ENCODE measurements at regions not wholly inside any gene's neighbourhood (a gene's known extent, or its start where the extent isn't known, plus 50 kb on each side); places are given as distances from the start of the nearest gene placed in this dataset.

GRCh38 chr11:15745266-15745665, 611.1 kb downstream of the SOX6 start:
- no peak for DNase-seq

GRCh38 chr11:15747671-15748070, 608.7 kb downstream of the SOX6 start:
- no peak for DNase-seq

GRCh38 chr11:15748132-15748531, 608.2 kb downstream of the SOX6 start:
- DNase-seq: no peak

- DNase-seq: no peak
These were observed 607.6 kb downstream of the SOX6 start for GRCh38 chr11:15748741-15749140.

- DNase-seq: peak; percentile 92
These were observed 605.6 kb downstream of the SOX6 start for GRCh38 chr11:15750535-15751308.

GRCh38 chr11:15754221-15754620, 602.1 kb downstream of the SOX6 start:
- DNase-seq: no peak

- no peak for DNase-seq
These were observed 599.2 kb downstream of the SOX6 start for GRCh38 chr11:15757048-15757698.

- DNase-seq: no peak
These were observed 597.4 kb downstream of the SOX6 start for GRCh38 chr11:15758857-15759465.

- DNase-seq: no peak
These were observed 595.1 kb downstream of the SOX6 start for GRCh38 chr11:15761235-15761634.

- no peak for DNase-seq
These were observed 592.0 kb downstream of the SOX6 start for GRCh38 chr11:15764326-15764725.

GRCh38 chr11:15764948-15765347, 591.4 kb downstream of the SOX6 start:
- DNase-seq: no peak

GRCh38 chr11:15765530-15765929, 590.8 kb downstream of the SOX6 start:
- DNase-seq: no peak

- DNase-seq: no peak
These were observed 588.0 kb downstream of the SOX6 start for GRCh38 chr11:15768321-15768720.

GRCh38 chr11:15769203-15769602, 587.1 kb downstream of the SOX6 start:
- no peak for DNase-seq

GRCh38 chr11:15770798-15771414, 585.4 kb downstream of the SOX6 start:
- DNase-seq: no peak

- DNase-seq: no peak
These were observed 583.8 kb downstream of the SOX6 start for GRCh38 chr11:15772547-15772946.

- no peak for DNase-seq
These were observed 583.4 kb downstream of the SOX6 start for GRCh38 chr11:15772981-15773380.

- no peak for DNase-seq
These were observed 582.6 kb downstream of the SOX6 start for GRCh38 chr11:15773476-15774387.

- DNase-seq: no peak
These were observed 581.9 kb downstream of the SOX6 start for GRCh38 chr11:15774388-15774939.

- no peak for DNase-seq
These were observed 581.3 kb downstream of the SOX6 start for GRCh38 chr11:15775015-15775541.

- no peak for DNase-seq
These were observed 580.5 kb downstream of the SOX6 start for GRCh38 chr11:15775797-15776196.

GRCh38 chr11:15776366-15776765, 580.0 kb downstream of the SOX6 start:
- DNase-seq: no peak

Data from NCI-H1417 treated with DMSO at 0.1 percent for 48 hours (cell line).